ENCODE measurements at regions not wholly inside any gene's neighbourhood (a gene's known extent, or its start where the extent isn't known, plus 50 kb on each side); places are given as distances from the start of the nearest gene placed in this dataset.

DNA sequence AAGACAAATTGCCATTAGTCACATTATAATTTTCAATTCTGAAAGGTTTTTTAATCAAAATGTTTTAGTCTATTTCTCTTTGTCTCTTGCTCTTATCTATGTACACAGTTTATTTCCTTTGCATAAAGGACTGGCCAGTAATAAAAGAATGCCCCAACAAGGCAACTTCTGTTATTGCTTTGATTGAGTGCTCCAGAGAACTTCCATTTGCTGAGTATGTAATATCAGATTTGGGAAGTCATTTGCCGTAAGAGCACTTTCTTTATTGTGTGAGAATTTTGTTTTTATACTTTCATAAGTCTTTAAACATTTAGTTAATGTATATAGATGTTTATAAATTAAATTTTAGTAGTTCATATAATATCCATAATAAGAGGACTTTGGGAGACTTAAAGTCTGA lies 1140.4 kb downstream of the PCDH9 start:
- dilution Hi-C loops (cut with MboI; ENCODE audit: extremely low pct_ligation_motif_present, low sequenced_read_pairs) = no loop called here
- Histone ChIP-seq H3K79me2 (ENCODE audit: control insufficient read depth, insufficient read depth, low read length) (no peaks in the 10 kb centered on the region), H3K36me3 (ENCODE audit: control insufficient read depth in 2 of 2, extremely low read depth in 1 of 2, insufficient read depth in 2 of 2, low read length in 2 of 2) (no peaks in the 10 kb centered on the region), H3K27ac (ENCODE audit: insufficient read depth, low read depth, low read length) (no peak overlapping the region), H3K9me3 (replicated peaks; ENCODE audit: control insufficient read depth, insufficient read depth, low read length) (no peaks in the 10 kb centered on the region), H3K9ac (replicated peaks; ENCODE audit: extremely low read depth, insufficient read depth, low read length) (no peak overlapping the region), H3K4me3 (replicated peaks in 1 of 3; ENCODE audit: insufficient read depth in 1 of 3, low read depth in 1 of 3, low read length in 3 of 3) (no peak overlapping the region), H3K9me1 (replicated peaks; ENCODE audit: control insufficient read depth, extremely low read depth, insufficient read depth, low read length) (no peaks in the 10 kb centered on the region), H3K4me1 (ENCODE audit: control insufficient read depth, extremely low read depth, insufficient read depth, low read length) (no peaks in the 10 kb centered on the region), H2AFZ (ENCODE audit: low read depth, low read length) (no peak overlapping the region), H3K27me3 (ENCODE audit: control insufficient read depth in 2 of 2, insufficient read depth in 2 of 2, low read length in 2 of 2) (no peaks in the 10 kb centered on the region), H3K4me2 (ENCODE audit: insufficient read depth, low read length) (no peak overlapping the region), H4K20me1 (replicated peaks; ENCODE audit: control insufficient read depth, extremely low read depth, insufficient read depth, low read length) (no peaks in the 10 kb centered on the region)
- CTCF ChIA-PET = no interaction called here
- DNase-seq (ENCODE audit: low read depth, low spot score) (no peak), FAIRE-seq (no peak)
- no peak for TF ChIP-seq POLR2A (IDR thresholded peaks at IDR 0.05; ENCODE audit: low read depth, low read length)
- TF ChIP-seq JUN (IDR thresholded peaks at IDR 0.05; ENCODE audit: borderline replicate concordance, insufficient read depth, insufficient read length, low read depth) = no peak
- no peak for TF ChIP-seq EZH2 (IDR thresholded peaks at IDR 0.05; ENCODE audit: borderline replicate concordance, low read depth, low read length, severe bottlenecking)
- no peak for TF ChIP-seq POLR2AphosphoS5 (IDR thresholded peaks at IDR 0.05; ENCODE audit: insufficient read depth, low read depth, low read length)
- no peak for TF ChIP-seq GATA2 (IDR thresholded peaks at IDR 0.05; ENCODE audit: insufficient read depth, insufficient read length, low read depth, low read length)
- TF ChIP-seq, protein P1, sequence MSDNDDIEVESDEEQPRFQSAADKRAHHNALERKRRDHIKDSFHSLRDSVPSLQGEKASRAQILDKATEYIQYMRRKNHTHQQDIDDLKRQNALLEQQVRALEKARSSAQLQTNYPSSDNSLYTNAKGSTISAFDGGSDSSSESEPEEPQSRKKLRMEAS (IDR thresholded peaks at IDR 0.05; ENCODE audit: insufficient read depth, insufficient read length) = no peak
- TF ChIP-seq MYC (IDR thresholded peaks at IDR 0.05; ENCODE audit: low read depth, low read length) = no peak
- no peak for TF ChIP-seq FOS (IDR thresholded peaks at IDR 0.05; ENCODE audit: borderline replicate concordance, insufficient read depth, low read length)
- TF ChIP-seq, protein P2, sequence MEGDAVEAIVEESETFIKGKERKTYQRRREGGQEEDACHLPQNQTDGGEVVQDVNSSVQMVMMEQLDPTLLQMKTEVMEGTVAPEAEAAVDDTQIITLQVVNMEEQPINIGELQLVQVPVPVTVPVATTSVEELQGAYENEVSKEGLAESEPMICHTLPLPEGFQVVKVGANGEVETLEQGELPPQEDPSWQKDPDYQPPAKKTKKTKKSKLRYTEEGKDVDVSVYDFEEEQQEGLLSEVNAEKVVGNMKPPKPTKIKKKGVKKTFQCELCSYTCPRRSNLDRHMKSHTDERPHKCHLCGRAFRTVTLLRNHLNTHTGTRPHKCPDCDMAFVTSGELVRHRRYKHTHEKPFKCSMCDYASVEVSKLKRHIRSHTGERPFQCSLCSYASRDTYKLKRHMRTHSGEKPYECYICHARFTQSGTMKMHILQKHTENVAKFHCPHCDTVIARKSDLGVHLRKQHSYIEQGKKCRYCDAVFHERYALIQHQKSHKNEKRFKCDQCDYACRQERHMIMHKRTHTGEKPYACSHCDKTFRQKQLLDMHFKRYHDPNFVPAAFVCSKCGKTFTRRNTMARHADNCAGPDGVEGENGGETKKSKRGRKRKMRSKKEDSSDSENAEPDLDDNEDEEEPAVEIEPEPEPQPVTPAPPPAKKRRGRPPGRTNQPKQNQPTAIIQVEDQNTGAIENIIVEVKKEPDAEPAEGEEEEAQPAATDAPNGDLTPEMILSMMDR (IDR thresholded peaks at IDR 0.05; ENCODE audit: extremely low read depth in 1 of 2, insufficient read depth in 1 of 2, low read depth in 1 of 2, low read length in 2 of 2) = no peak
- intact Hi-C loops (cut with micrococcal nuclease) = no loop called here
- no TSS peak for BruUV-seq (replicated peaks)
- POLR2A ChIA-PET = no interaction called here

Data from endothelial cell of umbilical vein (primary cell).